ENCODE measurements at regions not wholly inside any gene's neighbourhood (a gene's known extent, or its start where the extent isn't known, plus 50 kb on each side); places are given as distances from the start of the nearest gene placed in this dataset.
"Not testable (repeated sequence)": the region's sequence is repeated elsewhere in the genome, so short reads cannot be mapped to it uniquely, and the experiment has no call there.

- DNase-seq: no peak
Measured at GRCh38 chr17:13788385-13788784, 186.7 kb upstream of the HS3ST3A1 start.

DNA sequence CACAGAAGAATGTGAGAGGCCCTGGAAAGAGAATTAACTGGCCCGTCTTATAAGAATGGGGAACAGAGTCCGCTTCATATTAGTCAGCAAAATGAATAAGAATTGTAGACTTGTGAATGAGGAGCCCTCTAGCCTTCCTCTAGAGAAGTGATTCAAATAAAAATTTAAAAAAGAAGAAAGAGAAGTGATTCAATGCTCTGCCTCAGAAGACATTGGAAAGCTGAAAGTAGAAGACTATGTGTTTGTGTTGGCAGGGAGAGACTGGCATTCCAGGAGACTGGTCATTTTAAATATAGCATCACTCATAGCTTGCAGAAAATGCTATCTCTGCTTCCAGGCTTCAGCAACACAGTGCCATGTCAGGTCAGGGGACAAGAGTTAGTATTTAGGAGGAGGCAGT, 190.6 kb upstream of the HS3ST3A1 start:
- no peak for DNase-seq

DNA sequence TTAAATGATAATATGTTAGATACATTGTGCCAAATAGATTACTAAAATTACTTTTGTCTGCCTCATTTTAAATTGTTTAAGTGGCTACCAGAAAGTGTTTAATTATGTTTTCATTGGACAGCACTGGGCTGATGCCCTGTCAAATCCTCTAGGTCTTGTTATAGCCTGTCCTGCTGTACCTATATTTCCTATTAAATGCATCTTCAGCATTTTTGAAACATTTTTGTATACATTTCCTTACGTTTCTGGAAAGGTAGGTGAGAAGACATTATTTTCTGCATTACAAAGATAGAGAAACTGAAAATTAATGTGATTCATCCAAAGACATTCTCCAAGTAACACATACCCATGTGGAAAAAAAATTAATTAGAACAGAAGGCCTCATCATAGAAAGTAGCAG, 192.2 kb upstream of the HS3ST3A1 start:
- DNase-seq: no peak

- no peak for DNase-seq
Measured at GRCh38 chr17:13797863-13798262, 196.1 kb upstream of the HS3ST3A1 start.

GRCh38 chr17:13806092-13806491, 204.4 kb upstream of the HS3ST3A1 start:
- no peak for DNase-seq

- no peak for DNase-seq
Measured at GRCh38 chr17:13807103-13807502, 205.4 kb upstream of the HS3ST3A1 start.

DNA sequence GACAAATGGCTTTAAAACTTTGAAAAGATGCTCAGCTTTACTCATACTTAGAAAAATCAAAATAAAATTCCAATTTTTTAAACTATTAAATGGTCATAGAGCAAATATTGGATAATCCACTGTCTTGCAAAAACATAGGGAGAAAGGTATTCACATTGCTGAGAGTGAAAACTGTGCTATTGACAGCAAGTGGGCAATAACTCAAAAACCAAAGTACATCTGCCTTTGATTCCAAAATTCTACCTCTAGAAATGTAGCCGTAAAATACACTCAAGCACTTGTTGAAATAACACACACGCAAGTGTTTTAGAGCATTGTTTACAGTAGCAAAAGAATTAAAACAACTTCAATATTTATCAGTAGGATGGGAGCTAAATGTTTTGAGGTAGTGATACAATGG, 210.6 kb upstream of the HS3ST3A1 start:
- DNase-seq: no peak

DNA sequence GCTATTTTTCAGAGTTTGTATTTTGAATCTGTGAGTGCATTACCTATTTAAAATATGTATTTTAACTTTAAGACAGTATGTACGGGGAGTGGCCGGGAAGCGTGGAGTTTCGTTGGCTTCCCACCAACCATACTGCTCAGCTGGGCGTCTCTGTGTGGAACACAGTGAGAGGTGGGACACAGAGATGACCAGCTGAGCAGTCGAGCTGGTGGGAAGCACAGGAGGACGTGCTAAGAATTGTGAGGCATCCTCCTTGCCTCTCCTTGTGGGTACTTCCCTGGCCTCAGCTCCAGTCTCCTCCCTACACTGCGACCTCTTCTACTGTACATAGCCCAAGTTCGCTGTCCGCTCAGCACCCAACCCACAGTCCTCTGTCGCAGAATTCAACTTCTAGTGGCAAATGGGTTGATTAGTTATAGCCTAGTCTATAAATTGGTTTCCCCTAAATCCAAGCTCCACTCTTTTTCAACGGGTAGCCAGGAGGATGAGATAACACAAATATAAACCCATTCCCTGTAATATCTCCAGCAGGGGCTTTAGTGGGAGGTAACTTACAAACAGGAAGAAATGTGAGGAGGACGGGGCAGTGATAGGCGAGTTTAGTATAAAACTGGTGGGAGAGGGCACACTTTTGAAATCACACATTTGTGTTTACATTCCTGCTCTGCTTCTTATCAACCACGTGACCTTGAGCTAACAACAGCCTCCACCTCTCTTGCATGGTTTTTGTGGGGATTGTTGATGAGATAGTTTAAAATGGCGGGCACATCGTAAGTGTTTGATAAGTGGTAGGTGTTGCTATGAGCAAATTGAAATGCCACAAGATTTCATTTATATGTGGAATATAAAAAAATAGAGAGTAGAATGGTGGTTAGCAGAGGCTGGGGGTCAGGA, 211.9 kb upstream of the HS3ST3A1 start:
- no peak for DNase-seq

DNA sequence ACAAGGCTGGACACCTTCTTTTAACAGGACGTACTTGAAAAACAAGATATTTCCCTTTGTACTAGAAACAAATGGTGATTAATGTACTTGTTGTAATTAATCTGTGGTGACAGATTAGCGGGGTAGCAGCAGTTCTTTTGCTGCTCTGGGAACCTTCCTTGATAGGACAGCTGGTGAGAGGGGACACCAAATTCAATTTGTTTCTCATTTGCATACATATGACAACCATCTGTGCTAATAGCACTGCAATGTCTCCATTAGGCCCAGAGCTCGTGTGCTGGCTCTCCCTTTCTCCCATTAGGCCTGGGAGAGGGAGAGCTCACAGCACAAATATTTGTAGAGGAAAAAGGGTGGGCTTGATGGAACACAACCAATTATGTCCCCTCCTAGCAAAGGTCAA, 221.0 kb upstream of the HS3ST3A1 start:
- DNase-seq: no peak

- no peak for DNase-seq
Measured at GRCh38 chr17:13825526-13826040, 223.9 kb upstream of the HS3ST3A1 start.

DNA sequence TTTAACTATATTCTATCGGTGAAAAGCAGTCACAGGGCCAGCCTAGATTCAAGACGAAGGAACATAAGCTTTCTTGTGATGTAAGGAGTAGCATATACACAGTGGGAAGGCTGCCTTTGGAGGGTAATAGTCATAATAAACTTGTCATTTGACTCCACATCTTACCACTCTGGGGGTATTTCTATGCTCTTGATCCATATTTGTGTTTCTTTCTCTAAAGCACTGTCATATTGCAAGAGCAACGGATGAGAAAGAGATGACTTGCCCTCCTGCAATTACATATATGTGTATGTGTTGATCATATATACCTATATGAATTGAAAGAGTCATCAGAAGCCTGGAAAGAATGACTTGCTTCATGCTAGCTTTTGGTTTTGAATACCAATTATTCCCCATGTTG, 225.4 kb upstream of the HS3ST3A1 start:
- DNase-seq: no peak

- DNase-seq: no peak
Measured at GRCh38 chr17:13833921-13834320, 232.2 kb upstream of the HS3ST3A1 start.

- DNase-seq: no peak
Measured at GRCh38 chr17:13835151-13835550, 233.4 kb upstream of the HS3ST3A1 start.

- DNase-seq: no peak
Measured at GRCh38 chr17:13837417-13837816, 231.9 kb upstream of the COX10 start.

DNA sequence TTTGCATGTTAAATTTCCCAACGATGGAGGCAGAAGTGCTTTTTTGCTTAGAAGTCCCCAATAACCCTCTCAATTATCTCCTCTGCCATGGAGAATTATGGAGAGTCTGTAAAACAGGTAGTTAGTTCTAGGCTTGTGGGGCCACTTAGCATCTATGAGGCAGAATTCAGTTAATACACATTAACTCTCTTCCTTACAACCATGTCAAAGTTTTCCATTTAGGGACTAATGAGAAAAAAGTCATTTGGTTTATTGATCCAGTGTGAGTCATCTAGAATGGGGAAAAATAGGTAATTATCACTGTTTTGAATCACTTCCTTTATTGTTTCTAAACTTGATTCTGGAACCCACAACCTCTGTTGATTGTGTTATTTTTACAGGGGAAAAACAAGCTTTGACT, 229.1 kb upstream of the COX10 start:
- DNase-seq: no peak

- no peak for DNase-seq
Measured at GRCh38 chr17:13843862-13844635, 225.3 kb upstream of the COX10 start.

- no peak for DNase-seq
Measured at GRCh38 chr17:13851889-13852288, 217.4 kb upstream of the COX10 start.

- DNase-seq: not testable (repeated sequence)
Measured at GRCh38 chr17:13855730-13856129, 213.6 kb upstream of the COX10 start.

GRCh38 chr17:13862346-13862745, 207.0 kb upstream of the COX10 start:
- DNase-seq: no peak

GRCh38 chr17:13863436-13863835, 205.9 kb upstream of the COX10 start:
- DNase-seq: no peak

DNA sequence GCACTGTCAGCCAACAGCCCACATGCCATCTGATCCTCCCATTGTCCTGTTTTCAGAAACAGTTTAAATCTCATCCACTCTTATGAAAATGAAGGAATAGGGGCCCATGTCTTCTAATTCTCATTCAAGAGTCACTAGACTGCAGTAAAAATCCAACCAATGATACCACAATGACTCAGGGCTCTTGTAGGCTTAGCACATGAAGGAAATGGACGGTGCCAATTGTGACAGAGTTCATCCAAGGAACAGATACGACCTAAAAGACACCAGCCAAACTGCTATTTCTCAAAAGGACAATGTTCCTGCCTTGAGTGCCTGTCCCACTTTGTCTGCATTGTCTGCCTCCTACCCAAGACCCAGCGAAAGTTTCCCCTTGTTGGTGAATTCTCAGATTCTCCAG, 204.8 kb upstream of the COX10 start:
- no peak for DNase-seq

DNA sequence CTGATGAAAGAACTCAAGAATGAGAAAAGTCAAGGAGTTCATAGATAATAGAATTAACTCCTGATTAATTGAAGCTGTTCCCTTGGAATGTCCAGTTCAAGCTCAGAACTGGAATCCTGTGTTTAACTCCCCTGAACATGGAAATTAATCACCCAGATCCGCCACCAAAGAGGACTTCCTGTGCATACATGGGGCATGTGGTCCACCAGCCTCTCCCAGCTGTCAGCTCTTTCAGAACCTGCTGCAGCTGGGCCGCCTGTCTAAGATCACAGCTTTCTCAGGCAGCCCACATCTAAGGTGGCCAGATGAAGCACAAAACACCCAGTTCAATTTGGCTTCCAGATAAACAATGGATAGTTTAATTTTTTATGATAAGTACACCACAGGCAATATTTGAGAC, 203.7 kb upstream of the COX10 start:
- no peak for DNase-seq

DNA sequence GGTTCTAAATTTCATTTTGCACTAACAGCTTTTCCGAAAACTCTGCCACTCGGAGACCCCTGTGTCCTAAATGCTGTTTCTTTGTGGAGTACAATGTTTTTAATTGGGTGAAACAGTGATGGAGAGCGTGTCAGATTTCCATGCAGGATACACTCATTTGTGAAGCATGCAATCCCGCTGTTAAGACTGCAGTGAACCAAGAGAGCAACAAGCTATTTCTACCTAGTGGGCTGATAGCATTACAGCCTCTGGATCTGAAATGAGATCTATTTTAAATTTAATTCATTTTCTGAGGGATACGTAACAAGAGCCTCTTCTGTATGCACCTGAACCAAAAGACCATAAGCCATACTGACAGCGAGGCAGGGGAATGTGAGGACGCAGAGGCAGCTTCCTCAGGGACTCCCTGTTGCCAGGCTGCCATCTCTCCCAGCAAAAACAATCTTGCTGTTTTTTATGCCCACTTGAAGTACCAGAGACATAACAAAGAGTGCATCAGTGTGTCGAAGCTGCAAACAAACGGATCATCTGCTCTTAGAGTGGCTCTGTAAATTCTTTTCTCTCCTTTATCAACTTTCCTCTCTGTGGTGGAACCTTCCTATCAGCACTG, 199.9 kb upstream of the COX10 start:
- no peak for DNase-seq

DNA sequence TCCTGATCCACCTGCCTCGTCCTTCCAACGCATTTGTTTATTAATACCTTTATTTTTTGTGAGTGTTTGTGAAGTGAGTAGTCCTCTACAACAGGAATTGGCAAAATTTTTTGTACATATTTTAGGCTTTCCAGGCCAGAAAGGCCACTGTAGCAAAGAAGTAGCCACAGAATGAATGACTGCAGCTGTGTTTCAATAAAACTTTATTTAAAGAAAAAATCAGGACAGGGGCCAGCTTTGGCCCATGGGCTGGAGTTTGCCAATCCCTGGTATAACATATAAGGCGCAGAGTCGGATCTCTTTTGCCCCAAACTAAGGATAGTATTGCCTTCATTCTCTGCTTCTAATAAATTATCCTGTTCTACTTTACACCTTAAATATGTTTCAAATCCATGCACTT, 198.0 kb upstream of the COX10 start:
- DNase-seq: no peak
